ENCODE measurements at regions not wholly inside any gene's neighbourhood (a gene's known extent, or its start where the extent isn't known, plus 50 kb on each side); places are given as distances from the start of the nearest gene placed in this dataset.

DNA sequence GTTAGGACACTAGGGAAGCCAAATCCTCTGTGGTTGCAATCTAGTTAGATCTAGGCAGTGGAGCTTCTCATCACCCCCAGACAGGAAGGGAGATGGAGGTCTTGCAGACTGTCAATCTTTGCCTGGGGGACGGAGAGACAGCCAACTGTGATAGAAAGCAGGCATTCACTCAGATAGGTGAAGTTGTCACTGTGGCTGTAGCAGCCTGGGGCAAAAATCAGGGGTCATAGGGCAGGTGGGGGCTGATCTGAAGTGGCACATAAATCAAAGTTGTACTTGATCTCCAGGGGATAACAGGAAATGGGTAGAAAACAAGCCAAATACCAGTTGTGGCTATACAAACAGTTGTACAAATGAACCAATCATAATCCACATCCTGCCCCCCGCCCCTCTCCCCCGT lies 620.9 kb upstream of the USP24 start:
- DNase-seq = no peak

- no peak for DNase-seq
Observed at GRCh38 chr1:55833529-55834091, 618.4 kb upstream of the USP24 start.

- no peak for DNase-seq
Observed at GRCh38 chr1:55831759-55832158, 616.6 kb upstream of the USP24 start.

DNA sequence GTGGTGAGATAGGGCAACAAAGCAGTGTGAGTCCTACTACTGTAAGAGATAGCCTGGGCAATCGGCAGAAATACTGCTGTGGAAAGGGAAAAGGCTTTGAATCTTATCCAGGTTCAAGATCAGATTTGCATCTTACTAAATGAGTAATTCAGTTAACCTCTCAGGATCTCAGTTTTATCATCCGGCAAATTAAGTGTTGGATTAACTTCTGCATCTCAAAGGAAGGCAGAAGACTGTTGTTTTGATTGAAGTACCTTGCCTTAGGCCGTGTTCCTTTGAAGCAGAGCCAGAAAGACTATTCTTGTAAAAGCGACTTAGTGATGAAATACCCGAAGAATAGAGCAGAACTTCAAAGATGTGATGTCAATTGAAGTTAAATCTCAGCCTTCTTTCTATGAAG lies 612.9 kb upstream of the USP24 start:
- DNase-seq = no peak

GRCh38 chr1:55827350-55827749 lies 612.2 kb upstream of the USP24 start:
- DNase-seq = no peak

- no peak for DNase-seq
Observed at GRCh38 chr1:55826381-55827080, 611.4 kb upstream of the USP24 start.

DNA sequence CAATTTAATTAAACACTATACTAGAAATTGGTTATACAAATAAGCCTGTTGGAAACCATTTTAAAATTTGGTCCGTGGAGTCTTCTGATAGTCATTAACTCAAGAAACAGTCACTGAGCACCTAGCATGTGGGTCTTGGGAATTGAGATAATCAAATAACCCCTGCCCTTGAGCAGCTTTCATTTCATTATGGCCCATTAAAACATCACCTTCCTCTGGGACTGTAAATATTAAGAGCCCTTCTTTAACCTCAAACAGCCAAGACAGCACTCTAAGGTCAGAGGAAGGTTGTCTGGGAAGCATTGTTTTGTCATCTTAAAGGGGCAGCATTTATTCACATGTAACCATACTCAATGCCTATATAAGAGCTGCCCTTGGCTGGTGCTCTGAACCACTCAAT lies 610.3 kb upstream of the USP24 start:
- no peak for DNase-seq

- no peak for DNase-seq
Observed at GRCh38 chr1:55824251-55824640, 609.1 kb upstream of the USP24 start.

DNA sequence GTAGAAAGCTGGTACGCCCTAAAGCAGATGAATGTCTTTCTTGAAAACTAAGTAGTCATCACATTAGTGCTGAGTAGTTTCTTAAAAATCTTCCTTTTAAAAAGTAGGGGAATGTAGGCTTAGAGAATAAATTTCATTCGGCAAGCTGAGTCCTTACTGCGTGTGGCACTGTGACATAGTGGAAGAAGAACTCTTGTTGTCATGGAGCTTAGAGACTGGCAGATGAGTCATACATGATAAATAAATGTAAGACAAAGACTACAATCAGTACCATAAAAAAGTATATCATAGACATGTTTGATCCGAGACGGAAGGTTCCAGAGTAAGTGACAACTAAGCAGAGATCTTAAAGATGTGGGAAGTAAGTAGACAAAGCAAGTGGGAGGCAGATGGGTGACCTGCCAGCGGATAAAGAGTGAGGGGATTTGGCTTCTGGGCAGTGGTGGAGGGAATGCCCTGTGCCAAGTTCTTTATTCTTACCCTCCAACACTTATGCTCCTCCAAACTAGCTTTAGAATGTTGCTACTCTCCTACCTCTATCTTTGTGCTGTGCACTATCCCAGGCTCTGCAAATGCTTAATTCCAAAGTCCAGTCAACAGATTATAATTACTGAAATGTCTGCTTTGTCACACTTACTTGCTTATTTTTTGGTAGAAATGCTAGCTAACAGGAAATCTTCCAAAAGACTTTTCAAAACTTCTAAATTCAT lies 608.5 kb upstream of the USP24 start:
- no peak for DNase-seq

GRCh38 chr1:55822891-55823290 lies 607.7 kb upstream of the USP24 start:
- DNase-seq = no peak

- DNase-seq = no peak
Observed at GRCh38 chr1:55821234-55821633, 606.1 kb upstream of the USP24 start.

DNA sequence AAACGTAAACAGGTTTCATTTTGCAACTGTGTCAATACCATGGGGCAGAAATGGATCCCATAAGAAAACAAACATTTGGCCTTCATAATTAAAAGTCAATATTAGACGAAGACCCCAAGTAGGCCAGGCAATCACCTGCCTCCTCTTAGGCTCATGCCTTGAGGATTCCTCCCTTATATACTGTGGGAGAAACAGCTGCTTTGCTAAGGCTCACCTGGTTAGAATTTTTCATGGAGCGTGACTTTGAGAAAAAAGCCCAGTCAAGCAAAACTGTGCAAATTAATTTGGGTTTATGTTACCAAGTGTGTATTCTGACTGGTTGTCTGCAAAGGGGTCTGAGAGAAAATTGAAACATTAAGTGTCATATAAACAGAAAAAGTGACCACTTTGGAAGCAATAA lies 605.3 kb upstream of the USP24 start:
- peak; percentile 60 for DNase-seq

DNA sequence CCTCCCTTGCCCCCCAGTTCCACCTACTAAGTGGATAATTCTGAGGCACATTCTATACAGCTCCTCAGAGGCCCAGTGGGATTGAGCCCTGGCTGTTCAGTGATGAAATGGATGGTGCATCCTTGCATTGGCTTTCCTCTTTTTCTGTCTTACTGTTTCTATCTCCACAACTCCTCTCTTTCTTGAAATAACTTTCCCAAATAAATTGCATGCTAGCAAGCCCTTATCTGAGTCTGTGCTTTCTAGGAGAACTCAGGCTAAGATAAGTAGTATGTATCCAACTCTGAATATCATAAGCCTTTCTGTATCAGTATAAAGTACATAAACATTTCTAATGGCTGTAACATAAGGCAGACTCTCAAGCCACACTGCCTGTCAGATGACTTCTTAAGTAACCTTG lies 603.8 kb upstream of the USP24 start:
- no peak for DNase-seq

GRCh38 chr1:55816456-55817426 lies 601.6 kb upstream of the USP24 start:
- no peak for DNase-seq

DNA sequence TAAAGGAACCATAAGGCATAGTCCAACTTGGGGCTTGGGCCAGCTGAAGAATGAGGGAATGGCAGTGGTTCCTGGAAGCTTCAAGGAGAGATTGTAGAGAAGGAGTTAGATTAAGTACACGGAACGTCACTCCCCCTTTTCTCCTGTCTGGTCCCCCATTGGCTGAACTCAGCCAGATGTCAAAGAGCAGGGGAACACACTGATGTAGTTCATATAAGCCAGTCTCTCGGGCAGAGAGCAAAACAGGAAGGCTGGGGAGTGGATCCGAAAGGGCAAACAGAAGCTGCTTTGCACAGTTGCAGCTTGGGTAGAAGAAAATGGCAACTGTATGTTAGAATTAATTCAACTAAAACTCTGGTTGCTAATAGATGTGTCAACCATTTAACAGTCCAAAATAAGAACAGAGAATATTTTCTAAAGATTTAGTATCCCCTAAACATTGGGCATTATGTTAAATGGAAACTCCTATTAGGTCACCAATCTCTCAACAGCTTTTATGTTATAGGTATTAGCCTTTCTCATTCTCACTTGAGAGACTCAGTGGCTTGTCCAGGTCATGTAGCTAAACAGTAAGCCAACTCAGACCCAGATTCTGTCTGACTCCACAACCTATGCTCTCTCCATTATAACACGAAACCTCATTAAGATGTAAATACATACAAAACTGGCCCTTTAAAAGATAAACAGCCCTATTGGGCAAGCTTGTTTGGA lies 600.7 kb upstream of the USP24 start:
- DNase-seq = no peak

GRCh38 chr1:55814967-55815366 lies 599.8 kb upstream of the USP24 start:
- DNase-seq = no peak

- DNase-seq = no peak
Observed at GRCh38 chr1:55813618-55814017, 598.5 kb upstream of the USP24 start.

GRCh38 chr1:55812281-55812680 lies 597.1 kb upstream of the USP24 start:
- no peak for DNase-seq

- no peak for DNase-seq
Observed at GRCh38 chr1:55808263-55808662, 593.1 kb upstream of the USP24 start.

DNA sequence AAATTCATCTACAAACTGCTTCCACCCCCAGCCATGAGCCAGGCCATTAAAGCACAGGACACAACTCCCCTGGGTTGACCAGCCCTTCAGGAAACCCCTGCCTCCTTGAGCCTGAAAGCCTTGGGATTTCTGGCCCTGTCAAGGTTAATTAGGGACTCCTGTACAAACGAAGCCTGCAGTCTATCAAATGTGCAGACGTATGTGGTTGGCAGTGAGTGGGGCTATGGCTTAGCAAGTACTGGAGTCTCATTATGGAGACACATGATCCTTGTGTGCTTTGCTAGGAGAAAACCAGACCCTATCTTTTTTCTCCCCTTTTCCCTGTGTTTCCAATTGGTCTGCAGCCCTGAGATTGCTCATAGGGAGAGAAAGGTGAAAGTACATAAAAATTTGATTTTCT lies 588.3 kb upstream of the USP24 start:
- DNase-seq = no peak

DNA sequence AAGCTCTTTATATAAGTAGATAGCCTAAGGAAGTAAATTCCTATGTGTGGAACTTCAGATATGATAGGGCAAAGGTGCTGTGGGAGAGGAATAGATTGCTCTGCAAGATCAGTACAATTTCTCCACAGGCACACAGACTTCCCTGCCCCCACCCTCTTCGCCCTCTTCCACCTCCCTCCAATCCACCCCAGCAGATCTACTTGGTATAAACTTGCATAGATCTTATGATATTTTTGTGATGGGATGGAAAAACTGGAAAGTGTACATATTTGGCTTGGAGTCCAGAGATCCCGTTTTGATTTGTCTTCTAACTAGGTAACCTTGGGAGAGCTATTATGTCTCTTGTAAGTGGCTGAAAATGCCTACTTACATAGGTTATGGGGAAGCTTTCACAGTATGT lies 586.3 kb upstream of the USP24 start:
- DNase-seq = no peak

DNA sequence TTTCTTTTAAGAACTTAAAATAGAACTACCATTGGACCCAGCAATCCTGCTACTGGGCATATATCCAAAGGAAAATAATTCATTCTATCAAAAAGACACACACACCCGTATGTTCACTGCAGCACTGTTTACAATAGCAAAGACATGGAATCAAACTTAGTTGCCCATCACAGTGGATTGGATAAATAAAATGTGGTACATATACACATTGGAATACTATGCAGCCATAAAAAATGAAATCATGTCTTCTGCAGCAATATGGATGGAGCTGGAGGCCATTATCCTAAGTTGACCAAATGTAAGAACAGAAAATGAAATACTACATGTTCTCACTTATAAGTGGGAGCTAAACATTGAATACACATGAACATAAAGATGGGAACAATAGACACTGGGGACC lies 585.3 kb upstream of the USP24 start:
- DNase-seq = no peak

DNA sequence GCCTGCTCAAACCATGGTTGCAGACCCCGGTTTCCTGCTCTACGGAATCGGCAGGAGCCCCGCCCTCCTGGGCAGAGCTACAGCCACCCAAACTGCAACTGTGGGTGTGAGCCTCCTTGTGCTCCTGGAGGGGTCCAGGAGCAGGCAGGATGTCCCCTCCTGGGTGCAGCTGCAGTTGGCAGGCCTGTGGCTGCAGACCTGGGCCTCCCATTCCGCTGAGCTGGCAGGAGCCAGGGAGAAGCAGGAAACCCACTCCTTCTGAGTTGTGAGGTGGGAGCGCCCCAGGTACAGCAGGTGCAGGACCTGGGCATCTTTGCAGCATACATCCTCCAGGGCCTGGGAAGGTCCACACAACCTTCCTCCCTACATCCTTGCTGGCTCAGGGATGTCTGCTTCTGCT lies 578.7 kb upstream of the USP24 start:
- no peak for DNase-seq

All from NCI-H774 (cell line).